ENCODE measurements at regions not wholly inside any gene's neighbourhood (a gene's known extent, or its start where the extent isn't known, plus 50 kb on each side); places are given as distances from the start of the nearest gene placed in this dataset.

DNA sequence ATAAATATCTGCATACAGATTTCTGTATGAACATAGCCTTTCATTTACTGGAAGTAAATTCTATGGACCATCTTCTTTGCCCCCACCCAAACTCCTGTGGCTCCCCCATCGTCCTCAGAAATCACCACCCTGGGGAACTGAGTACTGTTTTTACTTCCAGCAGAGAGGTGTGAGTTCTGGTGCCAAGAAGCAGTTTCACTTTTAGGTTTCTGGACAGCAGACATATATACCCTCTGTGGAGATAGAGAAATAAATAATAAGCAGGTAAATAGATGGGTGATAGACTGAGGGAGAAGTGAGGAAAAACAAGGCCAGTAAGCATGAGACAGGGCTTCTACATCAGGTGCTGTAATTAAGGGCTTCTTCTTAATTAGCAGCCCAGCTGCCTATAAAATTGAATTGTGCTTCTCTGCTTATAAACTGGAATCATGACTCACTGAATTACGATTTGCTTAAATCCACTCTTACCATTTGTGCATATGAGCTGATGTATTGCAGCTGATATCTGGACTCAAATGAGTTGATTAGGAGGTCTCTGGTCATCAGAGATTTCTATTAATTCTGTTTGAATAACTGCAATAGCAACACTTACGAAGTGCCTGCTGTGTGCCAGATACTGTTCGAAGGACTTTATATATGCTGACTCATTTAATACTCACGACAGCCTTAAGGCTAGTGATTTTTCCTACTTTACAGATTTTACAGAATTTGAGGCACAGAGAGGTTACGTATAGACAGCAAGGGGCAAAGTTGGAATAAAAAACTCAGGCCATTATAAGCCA lies 60.8 kb upstream of the DHX15 start:
- peak overlapping the region; percentile 83; the same call in 1 of the 2 replicates for H3K18ac ChIP-seq (ENCODE audit: low read depth, low read length)
- H3K23ac ChIP-seq (ENCODE audit: low read depth, low read length) = 0 out of 2 replicates have a peak overlapping the region, but pooled peaks have one; percentile 12
- H3K4me3 ChIP-seq (ENCODE audit: insufficient read depth, low read depth, low read length) = no peak overlapping the region
- 0 out of 3 replicates have a peak overlapping the region, but pooled peaks have one; percentile 46 for H2BK15ac ChIP-seq (ENCODE audit: low read depth, low read length)
- TF ChIP-seq MAFK (IDR thresholded peaks at IDR 0.05; ENCODE audit: low read depth, low read length) (peak; percentile 68), NFE2L2 (IDR thresholded peaks at IDR 0.05; ENCODE audit: low read depth, low read length) (0 out of 2 replicates have a peak, but pooled peaks have one; percentile 19), FOS (IDR thresholded peaks at IDR 0.05; ENCODE audit: low read depth, low read length) (no peak), CHD1 (IDR thresholded peaks at IDR 0.05; ENCODE audit: low read depth, low read length) (no peak), RCOR1 (IDR thresholded peaks at IDR 0.05; ENCODE audit: insufficient replicate concordance, low read length) (no peak)
- peak; percentile 45 for DNase-seq
- H3K9me1 ChIP-seq (ENCODE audit: insufficient read depth, low read length) = peaks cover 13% of the 10 kb centered on the region
- H3K56ac ChIP-seq (ENCODE audit: extremely low read depth, insufficient read depth, low read length) = no peak overlapping the region
- POLR2A ChIA-PET (ENCODE audit: unreplicated experiment) = no interaction called here
- no peaks in the 10 kb centered on the region for H3K36me3 ChIP-seq (ENCODE audit: control insufficient read depth, insufficient read depth, low read length)
- H2AK5ac ChIP-seq (ENCODE audit: low read depth, low read length) = no peak overlapping the region
- intact Hi-C loops (cut with micrococcal nuclease) (no loop called here), in situ Hi-C loops (cut with MboI; ENCODE audit: low sequenced_read_pairs) (no loop called here), dilution Hi-C loops (cut with HindIII; ENCODE audit: low sequenced_read_pairs, unreplicated experiment) (no loop called here)
- H2BK120ac ChIP-seq (ENCODE audit: low read depth, low read length) = peak overlapping the region; percentile 64; the same call in 1 of the 2 replicates
- no peaks in the 10 kb centered on the region for H3K27me3 ChIP-seq (ENCODE audit: control insufficient read depth, insufficient read depth, low read length)
- peak overlapping the region; percentile 85 for H3K4me2 ChIP-seq (ENCODE audit: low read depth, low read length)
- WGBS, 2 experiments (ENCODE audit: extremely low coverage in 2 of 2, insufficient read length in 1 of 2) = no CpG with 5 or more reads among the region's 6 CpGs
- H2BK5ac ChIP-seq (ENCODE audit: low read depth, low read length, poor library complexity, severe bottlenecking) = no peak overlapping the region
- peaks cover 26% of the 10 kb centered on the region for H3K4me1 ChIP-seq (ENCODE audit: control insufficient read depth, insufficient read depth, low read length)
- H3K9me3 ChIP-seq (ENCODE audit: control insufficient read depth, insufficient read depth, low read length) = no peaks in the 10 kb centered on the region; the same call in 1 of the 2 replicates
- H3K4ac ChIP-seq (ENCODE audit: low read depth, low read length) = peak overlapping the region; percentile 69; the same call in 1 of the 2 replicates
- no TSS peak for BruUV-seq (replicated peaks)
- peaks cover 3% of the 10 kb centered on the region; the same call in 1 of the 2 replicates for H4K20me1 ChIP-seq (ENCODE audit: insufficient read depth, low read length)
- H4K91ac ChIP-seq (ENCODE audit: insufficient read depth, low read depth, low read length) = peak overlapping the region; percentile 59
- H4K5ac ChIP-seq (ENCODE audit: low read depth, low read length) = peak overlapping the region; percentile 41; the same call in 1 of the 2 replicates
- H2AFZ ChIP-seq (replicated peaks; ENCODE audit: low read length, poor library complexity) = no peak overlapping the region
- H2AK9ac ChIP-seq (replicated peaks; ENCODE audit: low read depth, low read length, poor library complexity) = no peak overlapping the region
- H3K9ac ChIP-seq (ENCODE audit: low read depth, low read length) = no peak overlapping the region
- no peak overlapping the region for H4K8ac ChIP-seq (ENCODE audit: low read depth in 2 of 2, low read length in 2 of 2)
- H2BK20ac ChIP-seq (ENCODE audit: low read depth, low read length) = 0 out of 2 replicates have a peak overlapping the region, but pooled peaks have one; percentile 79
- peak overlapping the region; percentile 61 for H3K14ac ChIP-seq (replicated peaks; ENCODE audit: low read depth, low read length)
- H3K27ac ChIP-seq (ENCODE audit: insufficient read depth, low read length) = peak overlapping the region; percentile 34; the same call in 1 of the 2 replicates
- H3K79me1 ChIP-seq (ENCODE audit: low read depth in 1 of 2, low read length in 2 of 2) = no peaks in the 10 kb centered on the region
- peak; percentile 16 for ATAC-seq (ENCODE audit: low read depth)
- CTCF ChIA-PET = no interaction called here

Data from IMR-90 (cell line).